GM12875 (cell line): ENCODE measurements at regions not wholly inside any gene's neighbourhood (a gene's known extent, or its start where the extent isn't known, plus 50 kb on each side); places are given as distances from the start of the nearest gene placed in this dataset.
"Not testable (repeated sequence)": the region's sequence is repeated elsewhere in the genome, so short reads cannot be mapped to it uniquely, and the experiment has no call there.

Source experiments
- H3K4me3 ChIP-seq: one replicate; pipeline ENCODE4 v1.5.1; 2011; ENCODE audit warnings: low read depth, low read length, control low read depth
- TF ChIP-seq, protein P1 (sequence below): IDR thresholded peaks from 2 replicates; pipeline ENCODE4 v1.5.1; 2011; ENCODE audit warnings: low read depth, mild to moderate bottlenecking, control low read depth, inconsistent platforms, low read length, moderate library complexity, borderline replicate concordance; ENCODE audit not compliant: insufficient read depth

DNA sequence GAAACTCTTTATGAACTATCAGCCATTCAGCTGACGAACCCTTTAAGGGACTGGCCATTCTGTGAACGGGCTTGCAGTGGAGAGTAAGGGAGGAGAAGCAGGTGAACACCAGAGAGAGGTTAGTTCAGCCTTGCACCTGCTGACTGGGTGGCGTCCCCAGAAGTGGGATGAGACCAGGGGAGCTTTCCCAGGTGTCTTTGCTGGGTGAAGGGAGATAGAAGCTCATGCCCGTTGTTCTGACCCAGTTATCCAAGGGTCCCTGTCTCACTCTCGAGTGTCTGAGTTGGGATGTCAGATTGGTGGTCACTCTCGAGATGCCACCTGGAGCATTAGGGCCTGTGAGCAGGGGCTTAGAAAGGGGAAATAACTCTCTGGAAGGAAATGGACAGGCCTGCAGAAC, 68.7 kb downstream of the MSX2 start:
- no peak overlapping the region for H3K4me3 ChIP-seq
- TF ChIP-seq, protein P1, sequence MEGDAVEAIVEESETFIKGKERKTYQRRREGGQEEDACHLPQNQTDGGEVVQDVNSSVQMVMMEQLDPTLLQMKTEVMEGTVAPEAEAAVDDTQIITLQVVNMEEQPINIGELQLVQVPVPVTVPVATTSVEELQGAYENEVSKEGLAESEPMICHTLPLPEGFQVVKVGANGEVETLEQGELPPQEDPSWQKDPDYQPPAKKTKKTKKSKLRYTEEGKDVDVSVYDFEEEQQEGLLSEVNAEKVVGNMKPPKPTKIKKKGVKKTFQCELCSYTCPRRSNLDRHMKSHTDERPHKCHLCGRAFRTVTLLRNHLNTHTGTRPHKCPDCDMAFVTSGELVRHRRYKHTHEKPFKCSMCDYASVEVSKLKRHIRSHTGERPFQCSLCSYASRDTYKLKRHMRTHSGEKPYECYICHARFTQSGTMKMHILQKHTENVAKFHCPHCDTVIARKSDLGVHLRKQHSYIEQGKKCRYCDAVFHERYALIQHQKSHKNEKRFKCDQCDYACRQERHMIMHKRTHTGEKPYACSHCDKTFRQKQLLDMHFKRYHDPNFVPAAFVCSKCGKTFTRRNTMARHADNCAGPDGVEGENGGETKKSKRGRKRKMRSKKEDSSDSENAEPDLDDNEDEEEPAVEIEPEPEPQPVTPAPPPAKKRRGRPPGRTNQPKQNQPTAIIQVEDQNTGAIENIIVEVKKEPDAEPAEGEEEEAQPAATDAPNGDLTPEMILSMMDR: no peak

DNA sequence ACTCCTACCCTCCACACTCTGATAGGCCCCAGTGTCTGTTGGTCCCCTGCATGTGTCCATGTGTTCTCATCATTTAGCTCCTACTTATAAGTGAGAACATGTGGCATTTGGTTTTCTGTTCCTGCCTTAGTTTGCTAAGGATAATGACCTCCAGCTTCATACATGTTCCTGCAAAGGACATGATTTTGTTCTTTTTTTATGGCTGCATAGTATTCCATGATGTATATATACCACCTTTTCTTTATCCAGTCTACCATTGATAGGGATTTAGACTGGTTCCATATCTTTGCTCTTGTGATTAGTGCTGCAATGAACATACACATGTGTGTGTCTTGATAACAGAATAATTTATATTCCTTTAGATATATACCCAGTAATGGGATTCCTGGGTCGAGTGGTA, 67.9 kb downstream of the MSX2 start:
- H3K4me3 ChIP-seq: not testable (repeated sequence)

DNA sequence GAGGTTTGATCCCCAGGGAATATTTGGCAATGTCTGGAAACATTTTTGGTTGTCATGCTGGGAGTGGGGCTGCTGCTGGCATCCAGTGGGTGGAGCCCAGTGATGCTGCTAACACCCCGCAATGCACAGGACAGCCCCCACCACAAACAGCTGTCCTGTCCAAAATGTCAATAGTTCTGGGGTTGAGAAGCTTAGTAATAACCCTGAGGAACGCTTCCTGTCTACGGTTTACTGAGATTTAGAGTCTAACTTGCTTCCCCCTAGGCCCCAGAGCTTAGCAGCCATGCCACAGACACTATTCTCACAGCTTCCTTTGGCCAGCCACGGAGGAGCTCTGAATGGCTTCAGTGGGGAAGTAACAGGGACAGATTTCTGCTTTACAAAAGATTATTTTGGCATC, 66.5 kb downstream of the MSX2 start:
- TF ChIP-seq, protein P1: no peak
- H3K4me3 ChIP-seq: no peak overlapping the region

DNA sequence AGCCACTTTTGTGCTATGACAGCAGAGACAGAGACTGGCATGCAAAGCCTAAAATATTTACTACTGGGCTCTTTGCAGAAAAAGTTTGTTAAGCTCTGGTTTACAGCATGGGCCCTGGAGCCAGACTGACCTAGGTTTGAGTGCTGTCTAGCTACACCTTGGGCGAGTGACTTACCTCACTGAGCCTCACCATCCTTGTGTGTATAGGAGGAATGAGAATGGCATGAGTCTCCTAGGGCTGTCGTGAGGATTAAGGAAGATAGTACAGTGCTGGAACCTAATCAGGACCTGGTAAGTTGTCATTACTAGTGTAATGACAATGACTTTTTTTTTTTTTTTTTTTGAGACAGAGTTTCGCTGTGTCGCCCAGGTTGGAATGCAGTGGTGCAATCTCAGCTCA, 65.2 kb downstream of the MSX2 start:
- H3K4me3 ChIP-seq: no peak overlapping the region
- TF ChIP-seq, protein P1: no peak

DNA sequence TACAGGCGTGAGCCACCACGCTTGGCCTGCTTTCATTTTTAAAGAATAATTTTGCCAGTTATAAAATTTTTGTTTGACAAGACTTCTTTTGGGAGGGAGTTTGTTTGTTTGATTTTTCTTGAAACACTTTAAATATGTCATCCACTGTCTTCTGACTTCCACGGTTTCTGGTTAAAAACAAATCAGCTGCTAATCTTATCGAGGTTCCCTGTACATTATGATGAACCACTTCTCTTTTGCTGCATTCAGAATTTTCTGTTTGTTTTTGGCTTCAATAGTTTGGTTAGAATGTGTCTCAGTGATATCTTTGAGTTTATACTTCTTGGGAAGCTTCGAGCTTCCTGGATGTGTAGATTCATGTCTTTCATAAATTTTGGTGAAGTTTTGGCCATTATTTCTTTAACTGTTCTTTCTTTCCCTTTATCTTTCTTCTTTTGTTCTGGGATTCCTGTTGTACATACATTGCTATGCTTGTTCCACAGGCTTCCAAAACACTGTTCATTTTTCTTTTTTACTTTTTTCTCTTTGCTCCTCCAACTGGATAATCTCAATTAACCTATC, 60.8 kb downstream of the MSX2 start:
- TF ChIP-seq, protein P1: no peak

More for the DNA sequence above, 60.8 kb downstream of the MSX2 start:
- no peak overlapping the region for H3K4me3 ChIP-seq
